Stimulated activated CD8-positive, alpha-beta memory T cell treated with anti-CD3 and anti-CD28 coated beads, Interleukin-4, amount 100 ng/mL, for 1 hour (primary cell): ENCODE measurements at regions not wholly inside any gene's neighbourhood (a gene's known extent, or its start where the extent isn't known, plus 50 kb on each side); places are given as distances from the start of the nearest gene placed in this dataset.

Experiments used
- DNase-seq, 2 donors: peaks; one replicate each; pipeline ENCODE4 v3.0.0-alpha.2; 2020; ENCODE audit warnings: low read depth in 2 of 2, low spot score in 1 of 2

- DNase-seq, result no peak
These were observed 256.6 kb upstream of the NOCT start for GRCh38 chr4:138758876-138759553.

- DNase-seq, result no peak
These were observed 257.4 kb upstream of the NOCT start for GRCh38 chr4:138758196-138758595.

- DNase-seq, result no peak
These were observed 258.1 kb upstream of the NOCT start for GRCh38 chr4:138757432-138757831.

- no peak for DNase-seq
These were observed 259.1 kb upstream of the NOCT start for GRCh38 chr4:138756519-138756918.

- no peak for DNase-seq
These were observed 264.3 kb upstream of the NOCT start for GRCh38 chr4:138751309-138751708.

- DNase-seq, result no peak
These were observed 266.3 kb upstream of the NOCT start for GRCh38 chr4:138749303-138749702.

- no peak for DNase-seq
These were observed 273.7 kb upstream of the NOCT start for GRCh38 chr4:138741766-138742377.

- DNase-seq, result no peak
These were observed 274.5 kb upstream of the NOCT start for GRCh38 chr4:138740816-138741745.

GRCh38 chr4:138736362-138736761 is 279.2 kb upstream of the NOCT start:
- no peak for DNase-seq

- no peak for DNase-seq
These were observed 280.8 kb upstream of the NOCT start for GRCh38 chr4:138734746-138735145.

- DNase-seq, result no peak
These were observed 287.0 kb upstream of the NOCT start for GRCh38 chr4:138728566-138728965.

GRCh38 chr4:138727731-138728130 is 287.9 kb upstream of the NOCT start:
- no peak for DNase-seq

GRCh38 chr4:138724530-138724929 is 291.1 kb upstream of the NOCT start:
- DNase-seq, result no peak

- DNase-seq, result no peak
These were observed 298.8 kb upstream of the NOCT start for GRCh38 chr4:138716559-138717335.

- DNase-seq, result no peak
These were observed 305.3 kb upstream of the NOCT start for GRCh38 chr4:138710297-138710696.

GRCh38 chr4:138709859-138710258 is 305.7 kb upstream of the NOCT start:
- DNase-seq, result no peak

- no peak for DNase-seq
These were observed 307.6 kb upstream of the NOCT start for GRCh38 chr4:138707746-138708677.

- DNase-seq, result no peak
These were observed 309.4 kb upstream of the NOCT start for GRCh38 chr4:138706201-138706600.

- no peak for DNase-seq
These were observed 313.3 kb upstream of the NOCT start for GRCh38 chr4:138702190-138702824.

- no peak for DNase-seq
These were observed 316.9 kb upstream of the NOCT start for GRCh38 chr4:138698641-138699040.
